GM13976 (cell line): ENCODE measurements at regions not wholly inside any gene's neighbourhood (a gene's known extent, or its start where the extent isn't known, plus 50 kb on each side); places are given as distances from the start of the nearest gene placed in this dataset.

Experiments used
- DNase-seq: peaks from one replicate; pipeline ENCODE4 v3.0.0; 2012; ENCODE audit warnings: low spot score
- CTCF ChIP-seq: IDR thresholded peaks from 2 replicates; pipeline ENCODE4 v1.5.1; 2012; ENCODE audit warnings: borderline replicate concordance, mild to moderate bottlenecking; ENCODE audit not compliant: insufficient read depth; ENCODE audit errors: extremely low read depth, missing control alignments, control extremely low read depth
- in situ Hi-C: fragments of 300-500 bp; cut with MboI; formaldehyde crosslinking; loops from one replicate; pipeline ENCODE4 v1.12.0; 2022; ENCODE audit warnings: low sequenced_read_pairs, mixed read lengths, inconsistent platforms; ENCODE audit not compliant: unreplicated experiment

GRCh38 chr5:57693488-57694305 is 211.1 kb upstream of the ACTBL2 start:
- no peak for TF ChIP-seq CTCF
- DNase-seq = no peak
- in situ Hi-C loops = no loop called here

- no peak for TF ChIP-seq CTCF
- in situ Hi-C loops = no loop called here
- DNase-seq = no peak
These were observed 210.2 kb upstream of the ACTBL2 start for GRCh38 chr5:57692582-57693487.

GRCh38 chr5:57690724-57691123 is 208.1 kb upstream of the ACTBL2 start:
- in situ Hi-C loops = no loop called here
- no peak for TF ChIP-seq CTCF
- no peak for DNase-seq

- in situ Hi-C loops = no loop called here
- no peak for DNase-seq
- no peak for TF ChIP-seq CTCF
These were observed 205.0 kb upstream of the ACTBL2 start for GRCh38 chr5:57687596-57687995.

GRCh38 chr5:57685516-57686255 is 203.1 kb upstream of the ACTBL2 start:
- no peak for DNase-seq
- in situ Hi-C loops = no loop called here
- TF ChIP-seq CTCF = no peak

GRCh38 chr5:57684299-57684702 is 201.7 kb upstream of the ACTBL2 start:
- DNase-seq = no peak
- in situ Hi-C loops = no loop called here
- TF ChIP-seq CTCF = no peak
